Stimulated activated effector memory CD8-positive, alpha-beta T cell treated with anti-CD3 and anti-CD28 coated beads, Interleukin-12 subunit alpha, Interleukin-12 subunit beta, amount 100 ng/mL, for 72 hours (primary cell): ENCODE measurements at regions not wholly inside any gene's neighbourhood (a gene's known extent, or its start where the extent isn't known, plus 50 kb on each side); places are given as distances from the start of the nearest gene placed in this dataset.

Experiments used
- ATAC-seq: fragments of 150-1000 bp; cut with Tn5 transposase; 2 replicates; pipeline ENCODE4 v1.10.0; 2021
- DNase-seq, 2 donors: peaks; one replicate each; pipeline ENCODE4 v3.0.0; 2021 to 2022; ENCODE audit warnings: low spot score in 2 of 2
- H3K27ac Mint-ChIP-seq: one replicate; pipeline ENCODE4 v1.8.0; 2022; ENCODE audit warnings: mild to moderate bottlenecking, mixed read lengths
- H3K36me3 Mint-ChIP-seq: one replicate; pipeline ENCODE4 v1.8.0; 2022; ENCODE audit warnings: mild to moderate bottlenecking, mixed read lengths
- H3K4me1 Mint-ChIP-seq: one replicate; pipeline ENCODE4 v1.8.0; 2022; ENCODE audit warnings: mixed read lengths
- H3K4me3 Mint-ChIP-seq: one replicate; pipeline ENCODE4 v1.8.0; 2022; ENCODE audit warnings: mild to moderate bottlenecking, mixed read lengths
- H3K9me3 Mint-ChIP-seq: one replicate; pipeline ENCODE4 v1.8.0; 2022; ENCODE audit warnings: mixed read lengths

DNA sequence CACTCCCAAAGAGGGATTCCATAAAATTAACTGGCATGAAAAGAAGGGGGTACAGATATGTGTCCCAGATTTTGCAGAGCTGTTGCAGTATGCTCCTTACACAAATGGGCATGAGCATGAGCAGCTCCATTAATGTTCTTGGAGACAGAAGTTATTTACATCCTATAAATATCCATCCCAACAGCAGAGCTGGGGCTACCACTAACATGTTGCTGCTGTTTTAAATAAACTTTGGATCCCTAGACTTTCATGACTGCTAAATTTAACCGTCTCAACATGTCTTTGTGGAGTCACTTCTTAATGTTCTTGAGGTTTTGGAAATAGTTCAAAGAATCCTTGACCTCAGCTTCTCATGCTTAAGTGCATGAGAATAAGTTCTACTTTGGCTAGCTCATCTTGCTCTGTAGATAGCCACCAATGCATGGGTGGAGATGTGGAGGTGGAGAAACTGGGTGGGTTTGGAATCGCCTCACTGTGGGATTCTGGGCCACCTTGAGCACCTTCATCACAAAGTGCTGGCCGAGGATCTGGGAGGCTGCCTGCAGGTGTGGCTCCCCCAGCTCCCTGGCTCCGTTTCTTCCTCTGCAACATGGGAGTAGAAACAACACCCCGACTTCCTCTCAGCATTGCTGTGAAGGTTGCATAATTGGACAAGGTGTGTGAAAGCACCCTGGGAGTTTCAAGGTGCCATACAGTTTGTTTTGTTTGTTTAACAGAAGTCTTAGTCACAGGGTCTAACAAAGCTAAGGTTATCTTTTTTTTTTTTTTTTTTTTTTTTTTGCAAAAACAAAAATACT lies 307.2 kb downstream of the MYCN start:
- Mint-ChIP-seq H3K27ac (no peak overlapping the region), H3K4me1 (no peaks in the 10 kb centered on the region), H3K4me3 (no peak overlapping the region), H3K9me3 (no peaks in the 10 kb centered on the region), H3K36me3 (no peaks in the 10 kb centered on the region)
- DNase-seq (no peak), ATAC-seq (no peak)

DNA sequence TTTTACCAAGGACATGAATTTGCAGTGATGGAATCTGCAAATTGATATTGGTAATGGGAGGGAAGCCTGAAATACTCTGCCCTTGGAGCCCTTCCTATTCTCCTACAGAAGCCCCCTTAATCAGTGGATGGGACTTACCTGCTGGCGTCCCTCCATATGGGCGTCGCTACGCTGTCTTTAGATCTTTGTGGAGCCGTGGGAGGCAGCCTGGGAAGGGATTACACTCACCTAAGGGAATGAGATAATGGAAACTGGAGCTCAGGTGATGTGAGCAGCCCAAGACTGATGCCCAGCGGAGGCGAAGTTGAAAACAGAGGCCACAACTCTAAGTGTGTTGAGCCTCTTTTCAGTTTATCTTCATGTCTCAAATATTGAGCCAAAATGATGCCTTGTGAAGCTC lies 306.6 kb downstream of the MYCN start:
- Mint-ChIP-seq H3K4me3 (no peak overlapping the region), H3K9me3 (no peaks in the 10 kb centered on the region), H3K27ac (no peak overlapping the region), H3K4me1 (no peaks in the 10 kb centered on the region), H3K36me3 (no peaks in the 10 kb centered on the region)
- DNase-seq = no peak
- no peak for ATAC-seq

DNA sequence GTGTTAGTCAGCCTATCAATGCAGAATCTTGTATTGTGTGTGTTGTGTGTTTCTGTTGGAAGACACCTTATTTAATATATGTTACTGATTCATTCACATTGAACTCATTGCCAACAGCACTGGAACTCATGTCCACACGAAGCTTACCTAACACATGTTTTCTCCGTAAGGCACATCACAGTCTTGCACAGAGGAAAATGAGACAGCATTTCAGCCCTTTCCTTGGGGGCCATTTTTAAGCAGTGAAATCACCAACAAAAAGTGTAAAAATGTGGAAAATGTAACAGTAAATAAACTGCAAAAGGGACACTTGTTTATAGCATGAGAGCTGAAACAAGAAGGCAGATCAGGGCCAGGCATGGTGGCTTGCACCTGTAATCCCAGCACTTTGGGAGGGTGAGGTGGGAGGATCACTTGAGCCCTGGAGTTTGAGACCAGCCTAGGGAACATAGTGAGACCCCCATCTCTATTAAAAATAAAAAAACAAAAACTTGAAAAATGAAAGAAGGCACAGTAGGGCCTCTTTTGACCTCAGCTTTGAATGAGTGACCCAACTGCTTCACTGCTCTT lies 306.0 kb downstream of the MYCN start:
- no peaks in the 10 kb centered on the region for H3K9me3 Mint-ChIP-seq
- DNase-seq = no peak

DNA sequence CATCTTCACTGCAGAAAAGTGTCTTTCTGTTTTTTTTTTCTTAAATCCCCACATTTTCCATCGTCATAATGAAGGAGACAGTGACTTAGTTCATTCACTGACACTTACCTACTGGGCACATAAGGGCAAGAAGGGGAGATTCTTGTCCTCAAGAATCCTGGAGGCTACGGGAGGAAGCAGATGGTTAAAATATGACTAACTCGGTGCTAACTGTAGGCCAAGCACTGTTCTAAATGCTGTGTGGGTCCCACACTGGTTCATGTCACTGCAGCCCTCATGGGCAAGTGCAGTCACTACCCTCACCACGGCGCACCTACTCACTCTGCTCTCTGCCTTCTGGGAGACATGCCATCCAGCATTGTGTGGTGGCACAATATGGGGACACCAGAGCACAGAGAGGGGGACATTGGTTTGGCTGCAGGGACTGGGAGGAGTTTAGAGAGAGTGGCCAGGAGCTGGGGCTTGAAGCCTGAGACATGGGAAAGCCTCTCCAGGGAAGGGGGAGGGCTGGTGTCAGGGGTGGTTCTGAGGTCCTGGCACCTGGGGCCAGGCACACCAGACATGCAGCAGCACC lies 305.2 kb downstream of the MYCN start:
- Mint-ChIP-seq H3K9me3 (no peaks in the 10 kb centered on the region), H3K4me3 (no peak overlapping the region), H3K4me1 (no peaks in the 10 kb centered on the region), H3K36me3 (no peaks in the 10 kb centered on the region), H3K27ac (no peak overlapping the region)
- ATAC-seq (no peak), DNase-seq (no peak)

More for the DNA sequence above, 306.0 kb downstream of the MYCN start:
- Mint-ChIP-seq H3K36me3 (no peaks in the 10 kb centered on the region), H3K4me1 (no peaks in the 10 kb centered on the region), H3K4me3 (no peak overlapping the region), H3K27ac (no peak overlapping the region)
- ATAC-seq = no peak

DNA sequence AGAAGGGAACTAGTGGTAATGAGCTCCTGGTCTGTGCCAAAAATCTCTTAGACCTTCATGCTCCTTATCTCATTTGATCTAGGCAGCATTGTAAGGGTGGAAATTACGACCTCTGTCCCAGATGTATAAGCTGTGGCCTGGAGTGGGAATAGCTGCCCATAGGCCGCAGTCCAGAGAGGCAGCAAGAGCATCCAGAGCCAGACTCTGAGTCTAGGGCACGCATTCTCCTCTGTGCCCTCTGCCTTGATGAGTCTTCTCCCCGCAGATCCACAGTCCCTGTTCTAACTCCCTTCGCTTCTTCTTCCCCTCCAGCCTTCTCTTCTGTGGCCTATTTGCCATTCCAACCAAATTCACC lies 304.6 kb downstream of the MYCN start:
- Mint-ChIP-seq H3K4me3 (no peak overlapping the region), H3K4me1 (no peaks in the 10 kb centered on the region), H3K9me3 (peaks cover 2% of the 10 kb centered on the region), H3K27ac (no peak overlapping the region), H3K36me3 (no peaks in the 10 kb centered on the region)
- ATAC-seq = no peak
- DNase-seq = no peak

DNA sequence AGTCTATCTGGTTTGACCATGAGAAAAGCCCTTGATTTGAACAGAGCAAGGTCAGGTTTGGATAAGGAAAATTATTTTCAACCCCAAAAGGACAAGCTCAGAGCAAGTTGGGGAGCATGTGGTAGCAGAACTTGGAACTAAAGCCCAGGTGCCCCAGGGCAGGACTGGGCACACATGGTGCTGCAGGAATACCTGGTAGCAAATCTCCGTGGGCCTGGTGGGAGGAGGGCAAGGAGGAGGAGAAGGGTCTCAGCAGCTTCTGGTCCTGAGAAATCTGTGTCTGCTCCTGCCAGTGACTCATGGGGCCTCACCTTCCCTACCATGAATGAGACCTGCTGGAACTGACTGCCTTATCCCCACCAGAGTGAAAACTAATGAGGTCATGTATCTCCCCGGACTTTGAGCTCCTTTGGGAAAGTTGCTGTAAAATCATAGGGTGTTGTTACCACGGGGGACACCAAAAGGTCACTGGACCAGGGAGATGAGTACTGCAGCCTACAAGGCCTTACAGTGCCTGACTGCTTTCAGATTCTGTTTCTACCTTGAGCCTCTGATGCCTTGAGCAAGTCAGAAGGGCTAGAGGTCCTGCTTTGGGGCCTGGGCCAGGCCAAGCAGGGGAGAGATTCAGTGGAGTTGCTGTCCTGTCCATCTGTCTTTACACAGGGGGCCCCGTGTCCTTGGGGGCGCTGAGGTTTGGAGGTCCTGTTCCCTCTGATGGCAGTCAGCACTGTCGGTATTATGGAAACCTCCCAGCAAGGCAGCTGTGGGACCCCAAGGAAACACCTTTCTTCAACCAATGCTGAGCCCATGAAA lies 304.0 kb downstream of the MYCN start:
- Mint-ChIP-seq H3K27ac (no peak overlapping the region), H3K4me1 (no peaks in the 10 kb centered on the region), H3K4me3 (no peak overlapping the region), H3K9me3 (peaks cover 4% of the 10 kb centered on the region), H3K36me3 (no peaks in the 10 kb centered on the region)
- ATAC-seq = no peak
- no peak for DNase-seq

DNA sequence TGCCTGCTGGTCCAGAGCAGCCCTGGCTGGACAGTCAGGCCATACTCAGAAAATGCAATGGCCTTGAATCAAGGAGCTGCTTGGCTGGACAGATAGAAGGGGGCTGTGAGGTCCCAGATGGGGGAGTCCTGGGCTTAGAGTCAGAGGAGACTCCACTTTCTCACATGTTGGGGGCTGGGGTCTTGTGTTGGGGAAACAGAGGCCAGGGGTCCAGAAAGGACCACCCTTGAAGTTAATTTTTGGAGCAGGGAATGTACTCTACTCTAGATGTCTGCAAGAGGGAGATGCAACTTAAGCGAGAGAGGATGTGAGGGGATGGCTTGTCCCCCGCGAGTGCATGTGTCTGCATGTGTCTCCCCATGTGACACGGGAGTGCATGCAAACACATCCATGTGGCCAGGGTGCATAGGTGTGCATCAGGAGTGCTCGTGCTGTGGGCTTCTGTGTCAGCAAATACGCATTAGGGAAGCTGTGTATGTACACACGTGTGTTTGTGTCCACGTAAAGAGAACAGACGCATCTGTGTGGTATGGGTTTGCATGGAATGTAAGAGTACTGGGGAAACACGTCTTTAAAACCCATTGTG lies 303.2 kb downstream of the MYCN start:
- no peak for DNase-seq
- Mint-ChIP-seq H3K4me3 (no peak overlapping the region), H3K27ac (no peak overlapping the region), H3K36me3 (no peaks in the 10 kb centered on the region), H3K4me1 (no peaks in the 10 kb centered on the region), H3K9me3 (peaks cover 5% of the 10 kb centered on the region)
- no peak for ATAC-seq

DNA sequence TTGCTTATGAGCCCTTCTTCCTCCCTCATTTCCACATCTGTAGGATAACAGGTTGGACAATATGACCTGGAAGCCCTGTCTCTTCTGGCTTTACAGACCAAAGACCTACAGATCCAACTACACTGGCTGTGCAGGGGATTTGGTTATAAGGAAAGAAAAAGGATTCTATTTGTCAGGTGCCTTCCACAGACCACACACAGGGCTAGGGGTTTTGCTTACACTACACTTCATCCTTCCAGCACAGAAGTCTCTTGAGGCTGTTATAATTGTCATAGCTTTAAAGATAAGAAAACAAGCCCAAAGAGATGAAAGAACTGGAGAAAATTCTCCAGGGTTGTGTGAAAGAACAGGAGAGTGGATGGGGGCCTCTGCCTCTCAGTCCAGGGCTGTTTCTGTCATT lies 302.6 kb downstream of the MYCN start:
- Mint-ChIP-seq H3K9me3 (peaks cover 5% of the 10 kb centered on the region), H3K27ac (no peak overlapping the region), H3K36me3 (no peaks in the 10 kb centered on the region), H3K4me3 (no peak overlapping the region), H3K4me1 (no peaks in the 10 kb centered on the region)
- ATAC-seq = no peak
- DNase-seq = no peak

DNA sequence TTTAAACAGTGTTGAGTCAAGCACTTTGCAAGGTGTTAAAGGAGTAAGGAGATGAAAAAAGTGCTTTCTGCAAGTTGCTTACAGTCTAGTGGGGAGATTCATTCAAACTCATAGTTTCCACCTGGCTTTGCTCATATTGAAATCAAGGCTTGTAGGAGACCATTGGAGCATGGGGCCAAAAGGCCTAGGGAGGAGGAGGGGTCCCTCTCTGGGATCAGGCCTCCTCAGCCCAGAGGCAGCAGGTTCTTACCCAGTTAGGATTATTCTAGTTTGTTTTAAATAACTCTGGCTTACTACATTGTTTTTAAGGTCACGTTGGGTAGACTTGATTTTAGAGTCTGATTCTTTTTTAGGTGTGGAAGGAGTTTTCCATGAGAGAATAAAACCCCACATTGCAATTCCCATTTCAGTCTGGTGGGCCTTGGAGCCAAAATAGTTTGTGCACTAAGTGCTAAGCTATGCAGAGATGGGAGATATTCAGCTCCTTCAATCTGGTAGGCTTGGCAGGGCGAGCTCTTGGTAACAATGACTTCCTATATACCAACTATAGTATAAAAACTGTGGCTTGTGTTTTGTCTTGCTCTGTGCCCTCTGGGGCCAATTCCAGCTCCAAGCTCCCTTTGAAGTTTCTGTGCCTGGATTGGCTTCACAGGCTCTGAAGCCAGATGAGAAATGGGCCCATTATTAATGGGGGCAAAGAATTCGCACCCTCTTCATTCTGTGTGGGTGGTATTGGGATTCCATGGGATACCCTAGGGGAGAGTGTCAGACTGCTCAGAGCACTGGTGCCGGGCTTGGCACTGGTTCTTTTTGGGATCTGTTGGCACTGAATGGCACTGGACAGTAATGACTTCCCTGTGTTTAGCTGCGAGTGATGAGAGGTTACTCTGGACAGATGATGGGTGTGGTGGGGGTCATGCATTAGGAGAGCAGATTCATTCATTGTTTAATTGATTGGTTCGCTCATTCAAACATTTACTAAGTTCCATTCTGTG lies 301.1 kb downstream of the MYCN start:
- DNase-seq (no peak), ATAC-seq (no peak)
- Mint-ChIP-seq H3K27ac (no peak overlapping the region), H3K4me1 (no peaks in the 10 kb centered on the region), H3K36me3 (no peaks in the 10 kb centered on the region), H3K4me3 (no peak overlapping the region), H3K9me3 (peaks cover 5% of the 10 kb centered on the region)

DNA sequence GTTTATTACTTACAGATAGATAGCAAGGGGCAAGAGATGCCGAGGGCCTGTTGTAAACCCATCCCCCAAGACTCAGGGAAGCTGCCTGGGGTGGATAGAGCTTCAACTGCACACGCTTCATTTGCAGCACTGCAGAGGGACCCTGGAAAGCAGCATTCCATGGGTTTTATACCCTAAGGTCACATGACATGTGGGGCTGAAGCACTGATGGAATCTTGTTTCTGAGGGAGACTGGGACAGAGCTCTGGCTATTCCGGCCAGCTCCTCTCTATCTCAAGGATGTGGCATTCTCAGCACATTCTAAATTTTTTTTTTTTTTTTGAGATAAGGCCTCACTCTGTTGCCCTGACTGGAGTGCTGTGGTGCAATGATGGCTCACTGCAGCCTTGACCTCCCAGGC lies 300.1 kb downstream of the MYCN start:
- H3K9me3 Mint-ChIP-seq = peaks cover 7% of the 10 kb centered on the region

DNA sequence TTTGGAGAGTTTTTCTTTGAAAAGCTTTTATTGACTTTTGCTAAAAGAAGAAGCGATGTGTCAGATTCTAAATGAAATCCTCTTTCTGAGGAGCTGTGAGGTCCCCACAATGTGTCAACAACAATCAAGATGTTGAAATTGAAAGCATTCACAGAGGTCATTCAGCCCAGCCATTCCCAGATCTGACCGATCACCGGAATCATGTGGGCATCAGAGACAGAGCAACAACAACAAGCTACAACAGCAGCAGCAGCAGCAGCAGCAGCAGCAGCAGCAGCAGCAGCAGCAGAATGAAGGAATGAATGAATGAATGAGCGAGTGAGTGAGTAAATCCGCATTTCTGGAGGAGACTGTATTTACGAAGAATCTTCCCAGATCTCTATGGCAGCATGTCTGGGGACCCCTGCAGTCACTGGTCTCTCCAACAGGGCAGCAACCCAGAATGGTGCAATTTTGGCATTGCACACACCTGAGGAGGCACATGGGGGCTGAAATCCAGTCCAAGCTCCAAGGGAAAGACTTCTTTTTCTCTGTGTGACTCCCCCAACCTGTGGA lies 299.0 kb downstream of the MYCN start:
- Mint-ChIP-seq H3K4me3 (no peak overlapping the region), H3K27ac (no peak overlapping the region)
- no peak for ATAC-seq

More for the DNA sequence above, 300.1 kb downstream of the MYCN start:
- H3K36me3 Mint-ChIP-seq = no peaks in the 10 kb centered on the region
- H3K4me3 Mint-ChIP-seq = no peak overlapping the region
- no peak for ATAC-seq
- H3K4me1 Mint-ChIP-seq = no peaks in the 10 kb centered on the region
- H3K27ac Mint-ChIP-seq = no peak overlapping the region
- no peak for DNase-seq

DNA sequence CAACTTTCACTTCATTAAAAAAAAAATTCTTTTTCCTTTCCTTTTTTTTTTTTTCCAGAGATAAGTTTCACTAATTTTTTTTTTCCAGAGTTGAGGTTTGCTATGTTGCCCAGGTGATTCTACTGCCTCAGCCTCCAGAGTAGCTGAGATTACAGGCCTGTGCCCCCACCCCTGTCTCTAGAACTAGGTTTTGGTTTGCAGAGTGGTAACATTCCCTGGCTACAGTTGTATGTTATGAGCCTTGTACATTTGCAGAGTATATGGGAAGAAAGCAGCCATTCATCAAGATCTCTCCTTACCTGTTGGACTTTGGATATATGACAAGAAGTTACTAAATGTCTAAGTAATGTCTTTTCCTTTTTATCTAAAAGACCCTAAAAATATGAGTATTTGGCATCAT lies 298.4 kb downstream of the MYCN start:
- no peak overlapping the region for H3K27ac Mint-ChIP-seq
- DNase-seq (no peak), ATAC-seq (no peak)
- H3K4me3 Mint-ChIP-seq = no peak overlapping the region
- no peaks in the 10 kb centered on the region for H3K4me1 Mint-ChIP-seq
- no peaks in the 10 kb centered on the region for H3K36me3 Mint-ChIP-seq
- peaks cover 7% of the 10 kb centered on the region for H3K9me3 Mint-ChIP-seq

More for the DNA sequence above, 299.0 kb downstream of the MYCN start:
- Mint-ChIP-seq H3K4me1 (no peaks in the 10 kb centered on the region), H3K9me3 (peaks cover 7% of the 10 kb centered on the region), H3K36me3 (no peaks in the 10 kb centered on the region)
- no peak for DNase-seq

DNA sequence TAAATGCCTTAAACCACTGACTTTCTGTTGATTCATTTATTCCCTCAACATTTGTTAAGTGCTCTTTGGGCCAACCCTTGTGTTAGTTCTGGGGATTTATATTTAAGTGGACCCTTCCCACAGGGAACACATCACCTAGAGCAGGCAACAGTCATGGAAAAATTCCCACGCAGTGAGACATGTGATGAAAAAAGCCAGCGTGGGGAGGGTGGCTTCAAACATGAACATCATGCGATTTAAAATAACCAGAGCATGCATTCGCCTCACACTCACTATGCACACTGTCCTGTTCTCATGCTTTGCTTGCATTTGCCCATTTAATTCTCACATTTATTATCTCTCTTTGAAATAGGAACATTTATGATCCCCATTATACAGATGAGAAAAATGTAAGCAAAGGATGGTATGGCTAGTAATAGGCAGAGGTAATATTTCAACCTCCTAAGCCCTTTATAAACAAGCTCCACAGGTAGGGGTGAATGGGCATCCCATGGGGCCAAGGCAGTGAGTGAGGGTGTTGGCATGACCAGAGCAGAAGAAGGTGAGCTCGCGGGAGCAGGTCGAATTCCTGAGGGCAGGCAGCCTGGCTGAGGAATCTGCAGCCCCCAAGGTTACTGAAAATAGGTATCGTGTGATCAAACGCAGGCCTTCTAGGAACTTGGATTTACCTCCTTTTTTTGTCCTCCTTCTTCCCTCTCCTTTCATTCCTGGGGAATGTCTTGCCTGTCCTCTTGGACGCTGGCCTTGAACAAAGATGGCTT lies 297.8 kb downstream of the MYCN start:
- peaks cover 7% of the 10 kb centered on the region for H3K9me3 Mint-ChIP-seq
- H3K36me3 Mint-ChIP-seq = no peaks in the 10 kb centered on the region
- H3K27ac Mint-ChIP-seq = no peak overlapping the region
- ATAC-seq (no peak), DNase-seq (no peak)
- no peak overlapping the region for H3K4me3 Mint-ChIP-seq
- H3K4me1 Mint-ChIP-seq = no peaks in the 10 kb centered on the region
